Fibroblast of mammary gland (primary cell): ENCODE measurements at regions not wholly inside any gene's neighbourhood (a gene's known extent, or its start where the extent isn't known, plus 50 kb on each side); places are given as distances from the start of the nearest gene placed in this dataset.

ENCODE experiments used
- DNase-seq: peaks from one replicate; pipeline ENCODE4 v3.0.0-alpha.2; 2010; ENCODE audit warnings: low read depth
- H3K4me3 ChIP-seq: 2 replicates; pipeline ENCODE4 v1.5.1; 2011; ENCODE audit warnings: low read depth, mild to moderate bottlenecking, low read length, moderate library complexity; ENCODE audit not compliant: control insufficient read depth
- CTCF ChIP-seq: conservative IDR thresholded peaks from 2 replicates; pipeline ENCODE4 v1.5.1; 2011; ENCODE audit warnings: low read depth, low read length, inconsistent platforms; ENCODE audit not compliant: control insufficient read depth, insufficient read depth

DNA sequence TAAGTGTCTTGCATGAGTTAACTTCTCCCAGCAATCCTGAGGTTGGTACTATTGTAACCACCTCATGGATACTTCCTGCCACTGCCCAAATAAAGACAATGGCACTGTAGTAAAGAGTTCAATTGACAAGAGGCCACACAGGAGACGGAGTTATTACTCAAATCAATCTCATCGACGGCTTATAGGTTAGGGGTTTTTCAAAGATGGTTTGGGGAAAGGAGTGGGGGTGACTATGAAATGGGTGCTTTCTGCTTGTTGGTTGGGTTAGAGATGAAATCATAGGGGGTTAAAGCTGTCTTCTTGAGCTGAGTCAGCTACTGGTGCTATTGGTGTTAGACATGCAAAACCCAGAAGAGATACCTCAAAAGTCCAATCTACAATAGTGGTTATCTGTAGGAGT is 1258.0 kb upstream of the ZEB2 start:
- no peak for DNase-seq
- TF ChIP-seq CTCF = no peak
- H3K4me3 ChIP-seq = no peak overlapping the region

GRCh38 chr2:145777297-145777696 is 1257.4 kb upstream of the ZEB2 start:
- DNase-seq = peak; percentile 68
- TF ChIP-seq CTCF = no peak

DNA sequence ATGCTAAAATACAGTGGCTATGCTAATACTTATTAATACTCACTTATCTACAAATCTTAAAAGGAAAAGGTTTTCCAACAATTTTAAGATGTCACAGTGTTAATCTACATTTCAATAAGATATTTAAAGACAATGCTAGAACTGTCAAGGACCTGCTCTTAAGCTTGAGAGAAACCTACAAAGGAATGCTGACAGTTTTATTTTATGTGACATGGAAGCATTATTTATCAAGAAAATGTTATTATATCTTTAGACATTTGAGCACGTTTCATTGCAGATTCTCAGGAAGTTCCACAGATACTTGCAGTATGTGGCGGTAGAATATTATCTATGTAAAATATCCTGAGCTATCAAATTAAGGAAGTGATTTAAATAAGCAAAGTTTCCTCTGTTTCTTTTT is 1255.7 kb upstream of the ZEB2 start:
- DNase-seq = no peak
- TF ChIP-seq CTCF = no peak
- H3K4me3 ChIP-seq = no peak overlapping the region

More at GRCh38 chr2:145777297-145777696, 1257.4 kb upstream of the ZEB2 start:
- H3K4me3 ChIP-seq = no peak overlapping the region

DNA sequence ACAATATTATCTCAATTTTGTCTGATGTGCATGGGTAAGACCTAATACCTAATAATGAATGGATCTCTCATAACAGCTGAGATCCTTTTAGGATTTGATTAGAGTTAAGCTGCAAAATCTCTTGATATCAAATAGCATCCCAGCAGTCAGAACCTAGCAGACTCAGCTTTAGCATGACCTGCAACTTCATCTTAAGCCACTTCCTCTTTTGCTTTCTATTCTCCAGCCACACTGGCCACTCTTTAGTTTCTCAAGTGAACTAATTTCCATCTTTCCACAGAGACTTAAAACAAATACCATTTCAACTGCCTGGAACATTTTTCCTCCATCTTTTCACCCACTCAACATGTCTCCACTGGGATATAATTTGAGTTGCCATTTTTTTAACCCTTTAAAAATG is 1251.6 kb upstream of the ZEB2 start:
- no peak overlapping the region for H3K4me3 ChIP-seq
- no peak for TF ChIP-seq CTCF
- DNase-seq = no peak

DNA sequence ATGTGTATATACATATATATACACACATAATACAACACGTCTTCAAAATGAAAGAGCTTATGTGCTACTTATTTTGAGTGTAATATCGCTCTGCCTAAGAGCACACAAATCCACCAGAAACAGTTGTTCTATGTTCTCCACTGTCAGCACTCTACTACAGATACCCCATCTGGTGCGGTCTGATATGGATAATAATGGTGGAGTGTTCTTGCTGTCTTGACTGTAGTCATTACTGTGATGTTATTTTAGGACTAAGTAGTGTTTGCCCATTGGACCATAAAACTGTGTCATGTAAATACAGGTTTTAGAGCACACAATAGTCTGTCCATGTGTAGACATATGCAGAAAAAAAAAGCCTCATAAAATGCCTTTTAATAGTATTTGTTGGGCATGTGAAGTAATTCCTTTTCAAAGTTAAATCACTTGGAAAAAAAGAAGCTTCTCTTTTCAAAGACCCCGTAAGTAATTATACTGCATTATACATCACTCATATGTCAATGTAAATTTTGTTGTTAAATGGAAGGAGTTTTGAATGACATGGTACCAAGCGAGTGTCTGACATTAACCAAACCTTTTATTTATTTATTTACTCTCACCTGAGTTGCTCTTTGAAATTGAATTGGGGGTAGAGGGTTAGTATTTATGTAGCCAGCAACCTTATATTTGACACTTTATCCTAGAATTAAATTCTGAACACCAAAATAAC is 1249.2 kb upstream of the ZEB2 start:
- H3K4me3 ChIP-seq = no peak overlapping the region
- DNase-seq = no peak

DNA sequence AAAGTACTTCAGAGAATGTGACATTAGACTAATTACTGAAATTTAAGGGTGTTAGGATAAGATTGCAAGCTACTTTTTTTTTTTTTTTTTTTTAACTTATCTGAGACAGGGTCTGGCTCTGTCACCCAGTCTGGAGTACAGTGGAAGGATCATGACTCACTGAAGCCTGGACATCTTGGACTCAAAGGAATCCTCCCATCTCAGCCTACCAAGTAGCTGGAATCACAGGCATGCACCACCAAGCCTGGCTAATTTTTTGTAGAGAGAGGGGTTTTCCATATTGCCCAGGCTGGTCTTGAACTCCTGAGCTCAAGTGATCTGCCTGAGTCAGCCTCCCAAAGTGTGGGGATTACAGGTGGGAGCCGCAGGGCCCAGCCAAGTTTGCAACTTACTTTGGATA is 1246.0 kb upstream of the ZEB2 start:
- no peak overlapping the region for H3K4me3 ChIP-seq
- DNase-seq = no peak
- TF ChIP-seq CTCF = no peak

More for the DNA sequence above, 1249.2 kb upstream of the ZEB2 start:
- no peak for TF ChIP-seq CTCF
